K562 (cell line): ENCODE measurements at regions not wholly inside any gene's neighbourhood (a gene's known extent, or its start where the extent isn't known, plus 50 kb on each side); places are given as distances from the start of the nearest gene placed in this dataset.

Source experiments
- ATAC-seq: fragments of 200-7000 bp; cut with Tn5 transposase; 3 replicates; pipeline ENCODE4 v1.9.1; 2020; ENCODE audit warnings: moderate library complexity
- BruUV-seq: library from RNA; stranded (reverse); fragments of 400-500 nt; replicated peaks from 2 replicates; lab custom pipeline; 2021; lab: Mats Ljungman, UMichigan
- CTCF ChIA-PET: fragments of 300-600 bp; formaldehyde crosslinking; extraction: SDS; loops from one replicate; lab custom pipeline; 2021; ENCODE audit warnings: low intra/inter-chr PET ratio; lab: Yijun Ruan, JAX
- POLR2A ChIA-PET: fragments of 300-600, 350-650 bp; sonication (Branson Sonifier 250); formaldehyde crosslinking; extraction: SDS; loops from one replicate; lab custom pipeline; 2021; ENCODE audit warnings: antibody characterized with exemption, inconsistent platforms; lab: Yijun Ruan, JAX
- DNase-seq, 4 experiments: peaks; one replicate each; pipeline versions ENCODE4 v3.0.0 to v3.0.0-alpha.2; 2011 to 2018; ENCODE audit warnings: low spot score in 3 of 4, mixed read lengths in 3 of 4; ENCODE audit errors: extremely low read depth in 1 of 4
- FAIRE-seq: peaks from 2 replicates; lab custom pipeline; 2011; peaks lifted over from hg19 to GRCh38; lab: Jason Lieb, UNC
- H2AFZ ChIP-seq: 2 replicates; pipeline ENCODE4 v1.6.0; 2011; ENCODE audit warnings: low read depth, low read length, control low read depth, inconsistent platforms
- H3K27ac ChIP-seq: fragments of 200-600 bp; 3 replicates; pipeline ENCODE4 v1.8.0; 2011; ENCODE audit warnings: low read depth, mild to moderate bottlenecking, control low read depth, inconsistent platforms, low read length, moderate library complexity, mixed read lengths; ENCODE audit errors: extremely low read depth
- H3K27me3 ChIP-seq, 2 experiments: fragments of 300-600 bp in 1 of 2; 2 replicates in 1 of 2; 3 replicates in 1 of 2; pipeline versions ENCODE4 v1.6.0 to v1.8.0; 2011; ENCODE audit warnings: inconsistent platforms in 2 of 2, low read length in 2 of 2, mild to moderate bottlenecking in 1 of 2, mixed read lengths in 1 of 2, moderate library complexity in 1 of 2; ENCODE audit not compliant: control insufficient read depth in 2 of 2, insufficient read depth in 2 of 2
- H3K36me3 ChIP-seq: fragments of 300-600 bp; 3 replicates; pipeline ENCODE4 v1.8.0; 2011; ENCODE audit warnings: mild to moderate bottlenecking, low read length, inconsistent platforms; ENCODE audit not compliant: control insufficient read depth, insufficient read depth
- H3K4me1 ChIP-seq, 2 experiments: fragments of 200-600 bp in 1 of 2; replicated peaks in 1 of 2; 2 replicates in 1 of 2; 3 replicates in 1 of 2; pipeline versions ENCODE4 v1.5.1 to v1.8.0; 2011; ENCODE audit warnings: inconsistent platforms in 2 of 2, low read length in 2 of 2, mild to moderate bottlenecking in 1 of 2, mixed read lengths in 1 of 2, moderate library complexity in 1 of 2; ENCODE audit not compliant: control insufficient read depth in 2 of 2, insufficient read depth in 2 of 2
- H3K4me2 ChIP-seq: 2 replicates; pipeline ENCODE4 v1.6.1; 2011; ENCODE audit warnings: low read length, control low read depth, inconsistent platforms, mixed read lengths; ENCODE audit not compliant: insufficient read depth
- H3K4me3 ChIP-seq: fragments of 200-600 bp; sonication (generic), shearing (Covaris generic); 2 replicates; pipeline ENCODE4 v1.5.1; 2016; ENCODE audit warnings: control low read depth, inconsistent platforms
- H3K79me2 ChIP-seq: fragments of 200-600 bp; 3 replicates; pipeline ENCODE4 v1.8.0; 2011; ENCODE audit warnings: low read length, inconsistent platforms; ENCODE audit not compliant: control insufficient read depth, insufficient read depth
- H3K9ac ChIP-seq, 2 experiments: 2 replicates each; pipeline versions ENCODE4 v1.6.0 to v1.6.1; 2011; ENCODE audit warnings: low read depth in 2 of 2, low read length in 2 of 2, control low read depth in 1 of 2, inconsistent platforms in 1 of 2, mild to moderate bottlenecking in 1 of 2, mixed read lengths in 1 of 2; ENCODE audit not compliant: insufficient read depth in 1 of 2
- H3K9me1 ChIP-seq: one replicate; pipeline ENCODE4 v1.6.0; 2011; ENCODE audit warnings: inconsistent platforms, mild to moderate bottlenecking, low read length, moderate library complexity; ENCODE audit not compliant: control insufficient read depth, insufficient read depth
- H3K9me3 ChIP-seq: replicated peaks from 2 replicates; pipeline ENCODE4 v1.5.1; 2011; ENCODE audit warnings: low read depth, low read length, inconsistent platforms; ENCODE audit not compliant: control insufficient read depth, insufficient read depth
- H4K20me1 ChIP-seq: replicated peaks from 2 replicates; pipeline ENCODE4 v1.6.1; 2011; ENCODE audit warnings: low read length, inconsistent platforms, mixed read lengths; ENCODE audit not compliant: control insufficient read depth, insufficient read depth
- ASH1L ChIP-seq: fragments of 450-650 bp; IDR thresholded peaks from 2 replicates; pipeline ENCODE4 v1.6.1; 2018; ENCODE audit warnings: borderline replicate concordance, mild to moderate bottlenecking, low read depth; ENCODE audit not compliant: partially characterized antibody
- C11orf30 ChIP-seq: fragments of 450-650 bp; IDR thresholded peaks from 2 replicates; pipeline ENCODE4 v1.6.1; 2016; ENCODE audit warnings: low read depth, mild to moderate bottlenecking
- E2F3 ChIP-seq: fragments of 250-450 bp; sonication (Bioruptor Pico); IDR thresholded peaks from 2 replicates; pipeline ENCODE4 v1.4.0; 2020; ENCODE audit warnings: mild to moderate bottlenecking
- HDAC8 ChIP-seq: fragments of 450-650 bp; IDR thresholded peaks from 2 replicates; pipeline ENCODE4 v1.6.1; 2016; ENCODE audit warnings: mild to moderate bottlenecking, missing genetic modification characterization, moderate library complexity, missing compliant biosample characterization
- MAFF ChIP-seq: IDR thresholded peaks from 2 replicates; pipeline ENCODE4 v1.6.1; 2012; ENCODE audit warnings: low read length, improper control_type of control experiment
- MAFG ChIP-seq: fragments of 450-650 bp; conservative IDR thresholded peaks from 2 replicates; pipeline ENCODE4 v1.6.1; 2016; ENCODE audit warnings: missing genetic modification characterization, missing compliant biosample characterization
- MAFK ChIP-seq: IDR thresholded peaks from 2 replicates; pipeline ENCODE4 v1.6.1; 2011; ENCODE audit warnings: low read length, improper control_type of control experiment
- MCM2 ChIP-seq: fragments of 450-650 bp; IDR thresholded peaks from 2 replicates; pipeline ENCODE4 v1.6.1; 2017; ENCODE audit warnings: low read depth, mild to moderate bottlenecking
- MEF2D ChIP-seq: conservative IDR thresholded peaks from 2 replicates; pipeline ENCODE4 v1.6.1; 2016; ENCODE audit warnings: low read depth, missing genetic modification characterization, missing compliant biosample characterization
- POLR2AphosphoS2 ChIP-seq: IDR thresholded peaks from 2 replicates; pipeline ENCODE4 v1.6.1; 2012; ENCODE audit warnings: low read length, improper control_type of control experiment
- SAFB ChIP-seq: fragments of 200-400 bp; formaldehyde crosslinking; IDR thresholded peaks from 2 replicates; pipeline ENCODE4 v1.6.1; 2017; ENCODE audit warnings: low read depth, low read length, borderline replicate concordance
- ZNF217 ChIP-seq: sonication (generic); formaldehyde crosslinking; IDR thresholded peaks from 2 replicates; pipeline ENCODE4 v1.8.0; 2022; ENCODE audit warnings: mild to moderate bottlenecking, missing genetic modification reagents
- ZNF316 ChIP-seq: fragments of 450-650 bp; IDR thresholded peaks from 2 replicates; pipeline ENCODE4 v1.6.1; 2016
- WGBS: fragments of 100-300 bp; shearing (Covaris generic); methylation state at CpG from one replicate; pipeline ENCODE4 v1.1.6; 2016; ENCODE audit warnings: low coverage, mixed read lengths; ENCODE audit not compliant: insufficient coverage; ENCODE audit errors: missing lambda C conversion rate; 5-methylcytosine and 5-hydroxymethylcytosine counted together
- in situ Hi-C: fragments of 300-500 bp; cut with MboI; formaldehyde crosslinking; loops from 4 replicates; pipeline ENCODE4 v1.15.0; 2018; ENCODE audit warnings: inconsistent platforms, mixed read lengths
- intact Hi-C: fragments of 100-400 bp; cut with micrococcal nuclease; formaldehyde crosslinking; loops from 2 replicates; pipeline ENCODE4 v1.14.2; 2022
- TF ChIP-seq, protein P1 (sequence below): sonication (generic); formaldehyde crosslinking; IDR thresholded peaks from 2 replicates; pipeline ENCODE4 v1.4.0; 2020; ENCODE audit warnings: mild to moderate bottlenecking, missing genetic modification reagents
- TF ChIP-seq, protein P2 (sequence below): fragments of 250-450 bp; sonication (Bioruptor Pico); IDR thresholded peaks from 2 replicates; pipeline ENCODE4 v1.4.0; 2020

GRCh38 chr4:180285796-180286195 lies 1957.4 kb upstream of the TENM3 start (continued):
- TF ChIP-seq, protein P1, sequence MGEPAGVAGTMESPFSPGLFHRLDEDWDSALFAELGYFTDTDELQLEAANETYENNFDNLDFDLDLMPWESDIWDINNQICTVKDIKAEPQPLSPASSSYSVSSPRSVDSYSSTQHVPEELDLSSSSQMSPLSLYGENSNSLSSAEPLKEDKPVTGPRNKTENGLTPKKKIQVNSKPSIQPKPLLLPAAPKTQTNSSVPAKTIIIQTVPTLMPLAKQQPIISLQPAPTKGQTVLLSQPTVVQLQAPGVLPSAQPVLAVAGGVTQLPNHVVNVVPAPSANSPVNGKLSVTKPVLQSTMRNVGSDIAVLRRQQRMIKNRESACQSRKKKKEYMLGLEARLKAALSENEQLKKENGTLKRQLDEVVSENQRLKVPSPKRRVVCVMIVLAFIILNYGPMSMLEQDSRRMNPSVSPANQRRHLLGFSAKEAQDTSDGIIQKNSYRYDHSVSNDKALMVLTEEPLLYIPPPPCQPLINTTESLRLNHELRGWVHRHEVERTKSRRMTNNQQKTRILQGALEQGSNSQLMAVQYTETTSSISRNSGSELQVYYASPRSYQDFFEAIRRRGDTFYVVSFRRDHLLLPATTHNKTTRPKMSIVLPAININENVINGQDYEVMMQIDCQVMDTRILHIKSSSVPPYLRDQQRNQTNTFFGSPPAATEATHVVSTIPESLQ = no peak
- TF ChIP-seq SAFB (no peak), HDAC8 (tag) (no peak), MEF2D (tag) (no peak), MCM2 (no peak), ZNF217 (CRISPR knock-in tag) (no peak), E2F3 (CRISPR knock-in tag) (no peak), POLR2AphosphoS2 (no peak)

- Histone ChIP-seq H3K4me2 (no peak overlapping the region), H3K36me3 (no peaks in the 10 kb centered on the region), H3K27ac (no peak overlapping the region), H3K9me3 (no peaks in the 10 kb centered on the region; the same call in 1 of the 2 replicates), H3K9me1 (no peaks in the 10 kb centered on the region), H2AFZ (no peak overlapping the region), H3K27me3 (no peaks in the 10 kb centered on the region), H3K4me3 (no peak overlapping the region), H3K79me2 (no peaks in the 10 kb centered on the region), H3K4me1 (no peaks in the 10 kb centered on the region), H3K9ac (no peak overlapping the region), H4K20me1 (no peaks in the 10 kb centered on the region)
- intact Hi-C loops = no loop called here
- POLR2A ChIA-PET = no interaction called here
- no peak for TF ChIP-seq ASH1L
- peak; percentile 76 for TF ChIP-seq MAFF
- peak; percentile 79 for TF ChIP-seq MAFK
- peak; percentile 75 for TF ChIP-seq C11orf30
- TF ChIP-seq, protein P2, sequence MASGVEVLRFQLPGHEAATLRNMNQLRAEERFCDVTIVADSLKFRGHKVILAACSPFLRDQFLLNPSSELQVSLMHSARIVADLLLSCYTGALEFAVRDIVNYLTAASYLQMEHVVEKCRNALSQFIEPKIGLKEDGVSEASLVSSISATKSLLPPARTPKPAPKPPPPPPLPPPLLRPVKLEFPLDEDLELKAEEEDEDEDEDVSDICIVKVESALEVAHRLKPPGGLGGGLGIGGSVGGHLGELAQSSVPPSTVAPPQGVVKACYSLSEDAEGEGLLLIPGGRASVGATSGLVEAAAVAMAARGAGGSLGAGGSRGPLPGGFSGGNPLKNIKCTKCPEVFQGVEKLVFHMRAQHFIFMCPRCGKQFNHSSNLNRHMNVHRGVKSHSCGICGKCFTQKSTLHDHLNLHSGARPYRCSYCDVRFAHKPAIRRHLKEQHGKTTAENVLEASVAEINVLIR (CRISPR knock-in tag) = no peak
- peak; percentile 70 for TF ChIP-seq MAFG (tag)
- peak; percentile 81 for TF ChIP-seq ZNF316
- in situ Hi-C loops = no loop called here
- WGBS = 0% methylated on average over 1 of the region's 1 CpG
- ATAC-seq (no peak), DNase-seq (no peak), FAIRE-seq (no peak)
- CTCF ChIA-PET = no interaction called here
- no TSS peak for BruUV-seq
These were observed 1950.9 kb upstream of the TENM3 start for GRCh38 chr4:180292339-180292738.
